SH-SY5Y (cell line): ENCODE measurements at regions not wholly inside any gene's neighbourhood (a gene's known extent, or its start where the extent isn't known, plus 50 kb on each side); places are given as distances from the start of the nearest gene placed in this dataset.

Experiments used
- GATA2 ChIP-seq: IDR thresholded peaks from 2 replicates; pipeline ENCODE4 v1.6.1; 2011; ENCODE audit warnings: mild to moderate bottlenecking, low read depth, low read length
- GATA3 ChIP-seq: IDR thresholded peaks from 2 replicates; pipeline ENCODE4 v1.6.1; 2011; ENCODE audit warnings: low read depth, mild to moderate bottlenecking, low read length, moderate library complexity

DNA sequence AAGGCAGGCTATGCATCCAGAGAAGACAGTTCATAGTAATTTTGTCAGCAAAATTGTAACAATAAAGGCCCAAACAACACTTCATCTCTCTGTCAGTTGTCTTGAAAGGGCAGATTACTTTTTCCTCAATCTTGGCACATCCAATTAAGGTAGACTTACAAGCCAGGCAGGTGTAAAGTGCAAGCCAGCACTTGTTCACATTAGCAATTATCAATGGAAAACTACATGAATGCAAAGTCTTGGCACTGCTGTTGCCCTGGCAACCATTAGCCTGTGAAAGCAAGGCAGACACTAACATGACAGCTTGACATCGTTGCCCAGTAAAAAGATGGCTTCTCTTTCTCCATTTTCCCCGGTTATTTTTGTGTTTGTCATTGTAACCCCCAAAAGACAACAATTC is 677.2 kb upstream of the TENM4 start:
- TF ChIP-seq GATA3, result no peak
- TF ChIP-seq GATA2, result no peak
